ENCODE measurements at regions not wholly inside any gene's neighbourhood (a gene's known extent, or its start where the extent isn't known, plus 50 kb on each side); places are given as distances from the start of the nearest gene placed in this dataset.

GRCh38 chr1:166221316-166221715 lies 54.5 kb upstream of the FAM78B start:
- no peak for DNase-seq

GRCh38 chr1:166233750-166234366 lies 67.1 kb upstream of the FAM78B start:
- no peak for DNase-seq

GRCh38 chr1:166235728-166236127 lies 68.9 kb upstream of the FAM78B start:
- no peak for DNase-seq

GRCh38 chr1:166237675-166238074 lies 70.9 kb upstream of the FAM78B start:
- no peak for DNase-seq

- no peak for DNase-seq
Measured at GRCh38 chr1:166253076-166253779, 86.4 kb upstream of the FAM78B start.

- no peak for DNase-seq
Measured at GRCh38 chr1:166258017-166258416, 91.2 kb upstream of the FAM78B start.

GRCh38 chr1:166261511-166261910 lies 94.7 kb upstream of the FAM78B start:
- no peak for DNase-seq

GRCh38 chr1:166270476-166271150 lies 103.8 kb upstream of the FAM78B start:
- DNase-seq: no peak

GRCh38 chr1:166271151-166271538 lies 104.3 kb upstream of the FAM78B start:
- DNase-seq: no peak

GRCh38 chr1:166272155-166272554 lies 105.4 kb upstream of the FAM78B start:
- no peak for DNase-seq

- no peak for DNase-seq
Measured at GRCh38 chr1:166272851-166273250, 106.0 kb upstream of the FAM78B start.

GRCh38 chr1:166273618-166274017 lies 106.8 kb upstream of the FAM78B start:
- no peak for DNase-seq

GRCh38 chr1:166282391-166283137 lies 115.8 kb upstream of the FAM78B start:
- no peak for DNase-seq

- no peak for DNase-seq
Measured at GRCh38 chr1:166283190-166283589, 116.4 kb upstream of the FAM78B start.

GRCh38 chr1:166283600-166283999 lies 116.8 kb upstream of the FAM78B start:
- no peak for DNase-seq

GRCh38 chr1:166289309-166290050 lies 122.7 kb upstream of the FAM78B start:
- no peak for DNase-seq

GRCh38 chr1:166295656-166296055 lies 128.9 kb upstream of the FAM78B start:
- DNase-seq: no peak

GRCh38 chr1:166297993-166298392 lies 131.2 kb upstream of the FAM78B start:
- DNase-seq: no peak

GRCh38 chr1:166300767-166301166 lies 134.0 kb upstream of the FAM78B start:
- DNase-seq: no peak

- no peak for DNase-seq
Measured at GRCh38 chr1:166302989-166303758, 136.4 kb upstream of the FAM78B start.

GRCh38 chr1:166304131-166304530 lies 137.3 kb upstream of the FAM78B start:
- DNase-seq: no peak

- no peak for DNase-seq
Measured at GRCh38 chr1:166305371-166305770, 138.6 kb upstream of the FAM78B start.

All from inflammatory macrophage (primary cell).